ENCODE measurements at regions not wholly inside any gene's neighbourhood (a gene's known extent, or its start where the extent isn't known, plus 50 kb on each side); places are given as distances from the start of the nearest gene placed in this dataset.

DNA sequence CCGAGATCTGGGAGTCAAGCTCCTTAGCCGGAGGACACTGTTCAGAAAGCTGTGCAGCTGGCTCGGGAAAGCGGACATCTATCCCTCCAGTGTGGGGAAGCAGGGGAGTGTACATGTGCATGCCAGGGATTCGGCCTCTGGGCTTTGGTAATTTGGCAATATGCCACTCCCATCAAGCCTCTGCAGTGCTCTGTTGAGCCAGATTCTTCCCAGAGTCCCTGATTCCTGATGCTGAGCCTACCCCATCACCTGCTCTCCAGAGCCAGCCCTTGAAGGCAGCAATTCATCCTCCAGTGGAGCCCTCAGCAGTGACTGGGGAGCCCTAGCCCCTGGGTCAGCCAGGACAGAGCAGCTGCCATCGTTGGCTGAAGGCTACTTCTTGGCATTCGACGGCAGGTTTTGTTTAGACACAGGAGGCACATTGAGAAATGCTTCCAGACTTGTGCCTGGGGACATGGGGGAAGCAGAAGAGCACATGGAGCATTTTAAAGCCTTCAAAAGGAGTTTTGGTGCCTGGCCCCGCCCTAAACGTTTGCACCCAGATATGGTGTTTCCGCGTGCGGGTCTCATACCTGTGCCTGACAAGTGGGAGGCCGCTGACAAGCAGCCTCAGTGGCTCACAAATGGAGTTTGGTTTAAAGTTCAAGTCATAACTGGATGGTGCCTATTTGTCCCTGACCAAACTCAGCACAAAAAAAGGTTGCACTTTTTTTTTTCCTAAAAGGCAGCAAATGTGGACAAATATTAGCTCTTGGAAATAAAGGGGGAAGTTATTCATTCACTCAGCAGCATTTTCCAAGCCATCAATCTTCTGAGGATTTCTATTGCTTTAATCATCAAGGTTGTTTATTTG, 272.8 kb downstream of the CYRIA start:
- no peaks in the 10 kb centered on the region for H3K79me2 ChIP-seq (ENCODE audit: insufficient read depth, low read length)
- H3K27me3 ChIP-seq (ENCODE audit: low read length), result no peaks in the 10 kb centered on the region
- TF ChIP-seq EZH2phosphoT487 (conservative IDR thresholded peaks at IDR 0.05; ENCODE audit: low read length), result no peak
- TF ChIP-seq, protein P1, sequence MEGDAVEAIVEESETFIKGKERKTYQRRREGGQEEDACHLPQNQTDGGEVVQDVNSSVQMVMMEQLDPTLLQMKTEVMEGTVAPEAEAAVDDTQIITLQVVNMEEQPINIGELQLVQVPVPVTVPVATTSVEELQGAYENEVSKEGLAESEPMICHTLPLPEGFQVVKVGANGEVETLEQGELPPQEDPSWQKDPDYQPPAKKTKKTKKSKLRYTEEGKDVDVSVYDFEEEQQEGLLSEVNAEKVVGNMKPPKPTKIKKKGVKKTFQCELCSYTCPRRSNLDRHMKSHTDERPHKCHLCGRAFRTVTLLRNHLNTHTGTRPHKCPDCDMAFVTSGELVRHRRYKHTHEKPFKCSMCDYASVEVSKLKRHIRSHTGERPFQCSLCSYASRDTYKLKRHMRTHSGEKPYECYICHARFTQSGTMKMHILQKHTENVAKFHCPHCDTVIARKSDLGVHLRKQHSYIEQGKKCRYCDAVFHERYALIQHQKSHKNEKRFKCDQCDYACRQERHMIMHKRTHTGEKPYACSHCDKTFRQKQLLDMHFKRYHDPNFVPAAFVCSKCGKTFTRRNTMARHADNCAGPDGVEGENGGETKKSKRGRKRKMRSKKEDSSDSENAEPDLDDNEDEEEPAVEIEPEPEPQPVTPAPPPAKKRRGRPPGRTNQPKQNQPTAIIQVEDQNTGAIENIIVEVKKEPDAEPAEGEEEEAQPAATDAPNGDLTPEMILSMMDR (IDR thresholded peaks at IDR 0.05; ENCODE audit: insufficient read depth, low read length, poor library complexity, severe bottlenecking), result no peak
- H3K4me3 ChIP-seq (ENCODE audit: insufficient read depth, low read length, poor library complexity, severe bottlenecking), result no peak overlapping the region
- no peak overlapping the region for H3K4me2 ChIP-seq (ENCODE audit: low read depth, low read length, poor library complexity, severe bottlenecking)
- H4K20me1 ChIP-seq (ENCODE audit: low read depth, low read length), result no peaks in the 10 kb centered on the region
- no peak overlapping the region for H3K9ac ChIP-seq (ENCODE audit: low read length)
- H3F3A ChIP-seq (ENCODE audit: insufficient read depth), result no peaks in the 10 kb centered on the region
- no peaks in the 10 kb centered on the region; the same call in 1 of the 2 replicates for H3K9me2 ChIP-seq (replicated peaks; ENCODE audit: insufficient read depth, low read length)
- no peak overlapping the region for H2AFZ ChIP-seq (ENCODE audit: low read depth, low read length, severe bottlenecking)
- no peaks in the 10 kb centered on the region for H3K36me3 ChIP-seq (ENCODE audit: low read length)
- H3K9me3 ChIP-seq (ENCODE audit: insufficient read depth, low read length), result no peaks in the 10 kb centered on the region
- H3K27ac ChIP-seq (ENCODE audit: low read depth, low read length), result no peak overlapping the region

DNA sequence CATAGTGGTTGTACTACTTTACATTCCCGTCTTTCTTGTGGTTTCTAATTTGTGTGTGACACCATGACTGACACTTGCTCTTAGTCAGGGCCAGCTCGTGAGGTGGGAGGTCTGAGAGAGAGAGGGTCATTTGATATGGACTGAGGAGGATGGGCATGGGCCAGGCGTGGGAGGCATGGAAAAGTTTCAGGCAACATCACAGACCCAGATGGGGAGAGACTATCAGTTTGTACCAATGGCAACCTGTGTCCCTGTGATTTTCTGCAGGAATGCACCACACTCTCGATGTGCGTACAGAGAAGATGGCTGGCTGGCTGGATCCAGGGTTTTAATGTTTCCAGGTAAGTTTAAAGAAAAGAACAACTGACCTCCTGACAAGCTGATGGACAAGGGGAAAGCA, 273.6 kb downstream of the CYRIA start:
- Histone ChIP-seq H3K9ac (ENCODE audit: low read length) (no peak overlapping the region), H3K9me3 (ENCODE audit: insufficient read depth, low read length) (no peaks in the 10 kb centered on the region), H3K36me3 (ENCODE audit: low read length) (no peaks in the 10 kb centered on the region), H3F3A (ENCODE audit: insufficient read depth) (no peaks in the 10 kb centered on the region), H3K9me2 (replicated peaks; ENCODE audit: insufficient read depth, low read length) (no peaks in the 10 kb centered on the region; the same call in 1 of the 2 replicates), H3K27ac (ENCODE audit: low read depth, low read length) (no peak overlapping the region), H3K4me3 (ENCODE audit: insufficient read depth, low read length, poor library complexity, severe bottlenecking) (no peak overlapping the region), H4K20me1 (ENCODE audit: low read depth, low read length) (no peaks in the 10 kb centered on the region), H3K4me2 (ENCODE audit: low read depth, low read length, poor library complexity, severe bottlenecking) (no peak overlapping the region), H3K27me3 (ENCODE audit: low read length) (no peaks in the 10 kb centered on the region), H2AFZ (ENCODE audit: low read depth, low read length, severe bottlenecking) (no peak overlapping the region), H3K79me2 (ENCODE audit: insufficient read depth, low read length) (no peaks in the 10 kb centered on the region)
- TF ChIP-seq EZH2phosphoT487 (conservative IDR thresholded peaks at IDR 0.05; ENCODE audit: low read length), result no peak
- TF ChIP-seq, protein P1 (IDR thresholded peaks at IDR 0.05; ENCODE audit: insufficient read depth, low read length, poor library complexity, severe bottlenecking), result no peak

- H3K9me3 ChIP-seq (ENCODE audit: insufficient read depth, low read length), result no peaks in the 10 kb centered on the region
- no peaks in the 10 kb centered on the region for H3K79me2 ChIP-seq (ENCODE audit: insufficient read depth, low read length)
- no peaks in the 10 kb centered on the region; the same call in 1 of the 2 replicates for H3K9me2 ChIP-seq (replicated peaks; ENCODE audit: insufficient read depth, low read length)
- no peaks in the 10 kb centered on the region for H4K20me1 ChIP-seq (ENCODE audit: low read depth, low read length)
- H2AFZ ChIP-seq (ENCODE audit: low read depth, low read length, severe bottlenecking), result no peak overlapping the region
- H3F3A ChIP-seq (ENCODE audit: insufficient read depth), result no peaks in the 10 kb centered on the region
- no peaks in the 10 kb centered on the region for H3K27me3 ChIP-seq (ENCODE audit: low read length)
- no peak overlapping the region for H3K4me3 ChIP-seq (ENCODE audit: insufficient read depth, low read length, poor library complexity, severe bottlenecking)
- H3K27ac ChIP-seq (ENCODE audit: low read depth, low read length), result no peak overlapping the region
- TF ChIP-seq, protein P1 (IDR thresholded peaks at IDR 0.05; ENCODE audit: insufficient read depth, low read length, poor library complexity, severe bottlenecking), result no peak
- no peak for TF ChIP-seq EZH2phosphoT487 (conservative IDR thresholded peaks at IDR 0.05; ENCODE audit: low read length)
- H3K9ac ChIP-seq (ENCODE audit: low read length), result no peak overlapping the region
- no peaks in the 10 kb centered on the region for H3K36me3 ChIP-seq (ENCODE audit: low read length)
- H3K4me2 ChIP-seq (ENCODE audit: low read depth, low read length, poor library complexity, severe bottlenecking), result no peak overlapping the region
Observed at GRCh38 chr2:16390561-16390960, 275.1 kb downstream of the CYRIA start.
